Ureter (tissue), 1 donor: ENCODE measurements at regions not wholly inside any gene's neighbourhood (a gene's known extent, or its start where the extent isn't known, plus 50 kb on each side); places are given as distances from the start of the nearest gene placed in this dataset.
"Not testable (repeated sequence)": the region's sequence is repeated elsewhere in the genome, so short reads cannot be mapped to it uniquely, and the experiment has no call there.

Experiments used
- DNase-seq: peaks from one replicate; pipeline ENCODE4 v3.0.0-alpha.2; 2020; ENCODE audit warnings: low spot score
- donor health status: DM: yes; HTN: yes; CAD: no.

GRCh38 chr20:39778431-39778830 is 816.3 kb downstream of the DHX35 start:
- no peak for DNase-seq

GRCh38 chr20:39777610-39778009 is 815.5 kb downstream of the DHX35 start:
- DNase-seq = no peak

GRCh38 chr20:39775110-39775509 is 813.0 kb downstream of the DHX35 start:
- DNase-seq = peak; percentile 53

GRCh38 chr20:39773380-39774000 is 811.3 kb downstream of the DHX35 start:
- no peak for DNase-seq

- no peak for DNase-seq
Measured at GRCh38 chr20:39767352-39767751, 805.2 kb downstream of the DHX35 start.

GRCh38 chr20:39766333-39766732 is 804.2 kb downstream of the DHX35 start:
- no peak for DNase-seq

- DNase-seq = no peak
Measured at GRCh38 chr20:39762716-39763115, 800.6 kb downstream of the DHX35 start.

- no peak for DNase-seq
Measured at GRCh38 chr20:39758876-39759275, 796.7 kb downstream of the DHX35 start.

GRCh38 chr20:39756828-39757227 is 794.7 kb downstream of the DHX35 start:
- no peak for DNase-seq

GRCh38 chr20:39756369-39756768 is 794.2 kb downstream of the DHX35 start:
- no peak for DNase-seq

- DNase-seq = no peak
Measured at GRCh38 chr20:39752262-39752876, 790.2 kb downstream of the DHX35 start.

GRCh38 chr20:39751557-39752137 is 789.5 kb downstream of the DHX35 start:
- DNase-seq = no peak

- no peak for DNase-seq
Measured at GRCh38 chr20:39745380-39745779, 783.2 kb downstream of the DHX35 start.

- DNase-seq = no peak
Measured at GRCh38 chr20:39738651-39739050, 776.5 kb downstream of the DHX35 start.

GRCh38 chr20:39736434-39737327 is 774.5 kb downstream of the DHX35 start:
- DNase-seq = no peak

- DNase-seq = not testable (repeated sequence)
Measured at GRCh38 chr20:39725513-39725912, 763.4 kb downstream of the DHX35 start.

- DNase-seq = no peak
Measured at GRCh38 chr20:39719293-39719692, 757.1 kb downstream of the DHX35 start.

GRCh38 chr20:39717936-39718335 is 755.8 kb downstream of the DHX35 start:
- no peak for DNase-seq

- DNase-seq = no peak
Measured at GRCh38 chr20:39716796-39717341, 754.7 kb downstream of the DHX35 start.

- DNase-seq = no peak
Measured at GRCh38 chr20:39713076-39713840, 751.1 kb downstream of the DHX35 start.

- DNase-seq = no peak
Measured at GRCh38 chr20:39706184-39706663, 744.1 kb downstream of the DHX35 start.
